ENCODE measurements at regions not wholly inside any gene's neighbourhood (a gene's known extent, or its start where the extent isn't known, plus 50 kb on each side); places are given as distances from the start of the nearest gene placed in this dataset.

GRCh38 chr5:89299998-89300397, 417.0 kb upstream of the MEF2C start:
- no peaks in the 10 kb centered on the region for H3K27me3 ChIP-seq (ENCODE audit: control insufficient read depth, insufficient read depth, low read length)
- H3K4me3 ChIP-seq (ENCODE audit: low read length in 3 of 3) = no peak overlapping the region
- H3K9ac ChIP-seq (ENCODE audit: low read length in 3 of 3) = no peak overlapping the region
- H3K36me3 ChIP-seq (ENCODE audit: control insufficient read depth in 2 of 3, insufficient read depth in 3 of 3, low read length in 3 of 3) = no peaks in the 10 kb centered on the region
- no peak overlapping the region for H3K27ac ChIP-seq (ENCODE audit: low read depth in 2 of 2, low read length in 2 of 2)
- no peaks in the 10 kb centered on the region for H3K9me3 ChIP-seq (ENCODE audit: control insufficient read depth in 2 of 3, insufficient read depth in 1 of 3, low read length in 3 of 3)
- no peaks in the 10 kb centered on the region for H3K4me1 ChIP-seq (ENCODE audit: control insufficient read depth in 2 of 3, insufficient read depth in 2 of 3, low read depth in 1 of 3, low read length in 3 of 3)
- no peak for TF ChIP-seq CTCF (IDR thresholded peaks at IDR 0.05; ENCODE audit: borderline replicate concordance, extremely low read depth, insufficient read depth)
- intact Hi-C loops (cut with DNase I) = no loop called here
- no peak for FAIRE-seq
- DNase-seq = no peak

- no peak for DNase-seq
- intact Hi-C loops (cut with DNase I) = no loop called here
- no peaks in the 10 kb centered on the region for H3K9me3 ChIP-seq (ENCODE audit: control insufficient read depth in 2 of 3, insufficient read depth in 1 of 3, low read length in 3 of 3)
These were observed 414.1 kb upstream of the MEF2C start for GRCh38 chr5:89297066-89297465.

GRCh38 chr5:89293810-89294209, 410.8 kb upstream of the MEF2C start:
- no peaks in the 10 kb centered on the region for H3K9me3 ChIP-seq (ENCODE audit: control insufficient read depth in 2 of 3, insufficient read depth in 1 of 3, low read length in 3 of 3)
- H3K27ac ChIP-seq (ENCODE audit: low read depth in 2 of 2, low read length in 2 of 2) = no peak overlapping the region
- no peak for DNase-seq
- TF ChIP-seq CTCF (IDR thresholded peaks at IDR 0.05; ENCODE audit: borderline replicate concordance, extremely low read depth, insufficient read depth) = no peak
- H3K4me1 ChIP-seq (ENCODE audit: control insufficient read depth in 2 of 3, insufficient read depth in 2 of 3, low read depth in 1 of 3, low read length in 3 of 3) = no peaks in the 10 kb centered on the region
- no peaks in the 10 kb centered on the region for H3K27me3 ChIP-seq (ENCODE audit: control insufficient read depth, insufficient read depth, low read length)
- H3K9ac ChIP-seq (ENCODE audit: low read length in 3 of 3) = no peak overlapping the region
- intact Hi-C loops (cut with DNase I) = no loop called here
- no peak overlapping the region for H3K4me3 ChIP-seq (ENCODE audit: low read length in 3 of 3)
- H3K36me3 ChIP-seq (ENCODE audit: control insufficient read depth in 2 of 3, insufficient read depth in 3 of 3, low read length in 3 of 3) = no peaks in the 10 kb centered on the region
- no peak for FAIRE-seq

More at GRCh38 chr5:89297066-89297465, 414.1 kb upstream of the MEF2C start:
- no peak for FAIRE-seq
- H3K27me3 ChIP-seq (ENCODE audit: control insufficient read depth, insufficient read depth, low read length) = no peaks in the 10 kb centered on the region
- H3K27ac ChIP-seq (ENCODE audit: low read depth in 2 of 2, low read length in 2 of 2) = no peak overlapping the region
- H3K9ac ChIP-seq (ENCODE audit: low read length in 3 of 3) = no peak overlapping the region
- no peaks in the 10 kb centered on the region for H3K36me3 ChIP-seq (ENCODE audit: control insufficient read depth in 2 of 3, insufficient read depth in 3 of 3, low read length in 3 of 3)
- H3K4me3 ChIP-seq (ENCODE audit: low read length in 3 of 3) = no peak overlapping the region
- no peaks in the 10 kb centered on the region for H3K4me1 ChIP-seq (ENCODE audit: control insufficient read depth in 2 of 3, insufficient read depth in 2 of 3, low read depth in 1 of 3, low read length in 3 of 3)
- TF ChIP-seq CTCF (IDR thresholded peaks at IDR 0.05; ENCODE audit: borderline replicate concordance, extremely low read depth, insufficient read depth) = no peak

GRCh38 chr5:89292487-89292886, 409.5 kb upstream of the MEF2C start:
- Histone ChIP-seq H3K27ac (ENCODE audit: low read depth in 2 of 2, low read length in 2 of 2) (no peak overlapping the region), H3K9ac (ENCODE audit: low read length in 3 of 3) (no peak overlapping the region), H3K4me3 (ENCODE audit: low read length in 3 of 3) (no peak overlapping the region), H3K4me1 (ENCODE audit: control insufficient read depth in 2 of 3, insufficient read depth in 2 of 3, low read depth in 1 of 3, low read length in 3 of 3) (no peaks in the 10 kb centered on the region), H3K9me3 (ENCODE audit: control insufficient read depth in 2 of 3, insufficient read depth in 1 of 3, low read length in 3 of 3) (no peaks in the 10 kb centered on the region), H3K27me3 (ENCODE audit: control insufficient read depth, insufficient read depth, low read length) (no peaks in the 10 kb centered on the region), H3K36me3 (ENCODE audit: control insufficient read depth in 2 of 3, insufficient read depth in 3 of 3, low read length in 3 of 3) (no peaks in the 10 kb centered on the region)
- TF ChIP-seq CTCF (IDR thresholded peaks at IDR 0.05; ENCODE audit: borderline replicate concordance, extremely low read depth, insufficient read depth) = no peak
- FAIRE-seq = no peak
- intact Hi-C loops (cut with DNase I) = no loop called here
- DNase-seq = no peak
